ENCODE measurements at regions not wholly inside any gene's neighbourhood (a gene's known extent, or its start where the extent isn't known, plus 50 kb on each side); places are given as distances from the start of the nearest gene placed in this dataset.

DNA sequence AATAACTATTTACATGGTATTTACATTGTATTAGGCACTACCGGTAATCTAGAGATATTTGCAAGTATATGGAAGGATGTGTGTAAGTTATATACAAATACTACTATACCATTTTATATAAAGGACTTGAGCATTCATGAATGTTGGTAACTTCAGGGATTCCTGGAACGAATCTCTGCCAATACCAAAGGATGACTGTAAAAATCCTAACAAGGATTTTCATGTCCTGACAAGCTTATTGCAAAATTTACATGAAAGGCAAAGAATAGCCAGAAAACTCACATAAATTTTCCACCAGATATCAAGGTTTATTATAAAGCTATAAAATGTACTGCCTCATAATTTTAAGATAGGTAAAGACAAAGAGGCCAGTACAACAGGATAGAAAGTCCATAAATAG lies 325.2 kb upstream of the NRIP1 start:
- POLR2A ChIA-PET: no interaction called here
- Histone ChIP-seq H3K36me3 (ENCODE audit: control insufficient read depth in 2 of 2, insufficient read depth in 1 of 2, low read length in 2 of 2) (no peaks in the 10 kb centered on the region), H3K27ac (ENCODE audit: extremely low read depth, low read depth, low read length) (no peak overlapping the region), H3K9me3 (ENCODE audit: control insufficient read depth, insufficient read depth, low read depth, low read length) (no peaks in the 10 kb centered on the region), H3K4me3 (ENCODE audit: low read depth, low read length) (no peak overlapping the region), H3K4me1 (ENCODE audit: control insufficient read depth, insufficient read depth, low read length) (no peaks in the 10 kb centered on the region)
- TF ChIP-seq EGR2 (tag by site-specific recombination; IDR thresholded peaks at IDR 0.05; ENCODE audit: low read depth) (no peak), ZNF302 (tag by site-specific recombination; IDR thresholded peaks at IDR 0.05; ENCODE audit: low read depth) (no peak), ZNF560 (tag by site-specific recombination; IDR thresholded peaks at IDR 0.05; ENCODE audit: borderline replicate concordance) (no peak), KLF8 (tag by site-specific recombination; IDR thresholded peaks at IDR 0.05) (no peak), ZNF366 (tag by site-specific recombination; conservative IDR thresholded peaks at IDR 0.05) (no peak), ZNF670 (tag by site-specific recombination; IDR thresholded peaks at IDR 0.05; ENCODE audit: low read depth) (no peak), ZNF501 (tag by site-specific recombination; IDR thresholded peaks at IDR 0.05) (no peak), MZF1 (tag by site-specific recombination; IDR thresholded peaks at IDR 0.05; ENCODE audit: borderline replicate concordance) (no peak), ZNF426 (tag by site-specific recombination; IDR thresholded peaks at IDR 0.05) (no peak)
- TF ChIP-seq, protein P1, sequence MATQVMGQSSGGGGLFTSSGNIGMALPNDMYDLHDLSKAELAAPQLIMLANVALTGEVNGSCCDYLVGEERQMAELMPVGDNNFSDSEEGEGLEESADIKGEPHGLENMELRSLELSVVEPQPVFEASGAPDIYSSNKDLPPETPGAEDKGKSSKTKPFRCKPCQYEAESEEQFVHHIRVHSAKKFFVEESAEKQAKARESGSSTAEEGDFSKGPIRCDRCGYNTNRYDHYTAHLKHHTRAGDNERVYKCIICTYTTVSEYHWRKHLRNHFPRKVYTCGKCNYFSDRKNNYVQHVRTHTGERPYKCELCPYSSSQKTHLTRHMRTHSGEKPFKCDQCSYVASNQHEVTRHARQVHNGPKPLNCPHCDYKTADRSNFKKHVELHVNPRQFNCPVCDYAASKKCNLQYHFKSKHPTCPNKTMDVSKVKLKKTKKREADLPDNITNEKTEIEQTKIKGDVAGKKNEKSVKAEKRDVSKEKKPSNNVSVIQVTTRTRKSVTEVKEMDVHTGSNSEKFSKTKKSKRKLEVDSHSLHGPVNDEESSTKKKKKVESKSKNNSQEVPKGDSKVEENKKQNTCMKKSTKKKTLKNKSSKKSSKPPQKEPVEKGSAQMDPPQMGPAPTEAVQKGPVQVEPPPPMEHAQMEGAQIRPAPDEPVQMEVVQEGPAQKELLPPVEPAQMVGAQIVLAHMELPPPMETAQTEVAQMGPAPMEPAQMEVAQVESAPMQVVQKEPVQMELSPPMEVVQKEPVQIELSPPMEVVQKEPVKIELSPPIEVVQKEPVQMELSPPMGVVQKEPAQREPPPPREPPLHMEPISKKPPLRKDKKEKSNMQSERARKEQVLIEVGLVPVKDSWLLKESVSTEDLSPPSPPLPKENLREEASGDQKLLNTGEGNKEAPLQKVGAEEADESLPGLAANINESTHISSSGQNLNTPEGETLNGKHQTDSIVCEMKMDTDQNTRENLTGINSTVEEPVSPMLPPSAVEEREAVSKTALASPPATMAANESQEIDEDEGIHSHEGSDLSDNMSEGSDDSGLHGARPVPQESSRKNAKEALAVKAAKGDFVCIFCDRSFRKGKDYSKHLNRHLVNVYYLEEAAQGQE (tag by site-specific recombination; IDR thresholded peaks at IDR 0.05): no peak
- TF ChIP-seq, protein P2, sequence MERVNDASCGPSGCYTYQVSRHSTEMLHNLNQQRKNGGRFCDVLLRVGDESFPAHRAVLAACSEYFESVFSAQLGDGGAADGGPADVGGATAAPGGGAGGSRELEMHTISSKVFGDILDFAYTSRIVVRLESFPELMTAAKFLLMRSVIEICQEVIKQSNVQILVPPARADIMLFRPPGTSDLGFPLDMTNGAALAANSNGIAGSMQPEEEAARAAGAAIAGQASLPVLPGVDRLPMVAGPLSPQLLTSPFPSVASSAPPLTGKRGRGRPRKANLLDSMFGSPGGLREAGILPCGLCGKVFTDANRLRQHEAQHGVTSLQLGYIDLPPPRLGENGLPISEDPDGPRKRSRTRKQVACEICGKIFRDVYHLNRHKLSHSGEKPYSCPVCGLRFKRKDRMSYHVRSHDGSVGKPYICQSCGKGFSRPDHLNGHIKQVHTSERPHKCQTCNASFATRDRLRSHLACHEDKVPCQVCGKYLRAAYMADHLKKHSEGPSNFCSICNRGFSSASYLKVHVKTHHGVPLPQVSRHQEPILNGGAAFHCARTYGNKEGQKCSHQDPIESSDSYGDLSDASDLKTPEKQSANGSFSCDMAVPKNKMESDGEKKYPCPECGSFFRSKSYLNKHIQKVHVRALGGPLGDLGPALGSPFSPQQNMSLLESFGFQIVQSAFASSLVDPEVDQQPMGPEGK (tag by site-specific recombination; IDR thresholded peaks at IDR 0.05): no peak
- TF ChIP-seq, protein P3, sequence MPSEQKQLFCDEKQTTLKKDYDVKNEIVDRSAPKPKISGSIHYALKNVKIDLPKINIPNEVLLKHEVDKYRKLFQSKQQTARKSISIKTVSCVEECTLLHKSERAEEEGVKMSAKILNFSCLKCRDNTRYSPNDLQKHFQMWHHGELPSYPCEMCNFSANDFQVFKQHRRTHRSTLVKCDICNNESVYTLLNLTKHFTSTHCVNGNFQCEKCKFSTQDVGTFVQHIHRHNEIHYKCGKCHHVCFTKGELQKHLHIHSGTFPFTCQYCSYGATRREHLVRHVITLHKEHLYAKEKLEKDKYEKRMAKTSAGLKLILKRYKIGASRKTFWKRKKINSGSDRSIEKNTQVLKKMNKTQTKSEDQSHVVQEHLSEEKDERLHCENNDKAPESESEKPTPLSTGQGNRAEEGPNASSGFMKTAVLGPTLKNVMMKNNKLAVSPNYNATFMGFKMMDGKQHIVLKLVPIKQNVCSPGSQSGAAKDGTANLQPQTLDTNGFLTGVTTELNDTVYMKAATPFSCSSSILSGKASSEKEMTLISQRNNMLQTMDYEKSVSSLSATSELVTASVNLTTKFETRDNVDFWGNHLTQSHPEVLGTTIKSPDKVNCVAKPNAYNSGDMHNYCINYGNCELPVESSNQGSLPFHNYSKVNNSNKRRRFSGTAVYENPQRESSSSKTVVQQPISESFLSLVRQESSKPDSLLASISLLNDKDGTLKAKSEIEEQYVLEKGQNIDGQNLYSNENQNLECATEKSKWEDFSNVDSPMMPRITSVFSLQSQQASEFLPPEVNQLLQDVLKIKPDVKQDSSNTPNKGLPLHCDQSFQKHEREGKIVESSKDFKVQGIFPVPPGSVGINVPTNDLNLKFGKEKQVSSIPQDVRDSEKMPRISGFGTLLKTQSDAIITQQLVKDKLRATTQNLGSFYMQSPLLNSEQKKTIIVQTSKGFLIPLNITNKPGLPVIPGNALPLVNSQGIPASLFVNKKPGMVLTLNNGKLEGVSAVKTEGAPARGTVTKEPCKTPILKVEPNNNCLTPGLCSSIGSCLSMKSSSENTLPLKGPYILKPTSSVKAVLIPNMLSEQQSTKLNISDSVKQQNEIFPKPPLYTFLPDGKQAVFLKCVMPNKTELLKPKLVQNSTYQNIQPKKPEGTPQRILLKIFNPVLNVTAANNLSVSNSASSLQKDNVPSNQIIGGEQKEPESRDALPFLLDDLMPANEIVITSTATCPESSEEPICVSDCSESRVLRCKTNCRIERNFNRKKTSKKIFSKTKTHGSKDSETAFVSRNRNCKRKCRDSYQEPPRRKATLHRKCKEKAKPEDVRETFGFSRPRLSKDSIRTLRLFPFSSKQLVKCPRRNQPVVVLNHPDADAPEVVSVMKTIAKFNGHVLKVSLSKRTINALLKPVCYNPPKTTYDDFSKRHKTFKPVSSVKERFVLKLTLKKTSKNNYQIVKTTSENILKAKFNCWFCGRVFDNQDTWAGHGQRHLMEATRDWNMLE (tag by site-specific recombination; conservative IDR thresholded peaks at IDR 0.05; ENCODE audit: low read depth): no peak
- TF ChIP-seq, protein P4, sequence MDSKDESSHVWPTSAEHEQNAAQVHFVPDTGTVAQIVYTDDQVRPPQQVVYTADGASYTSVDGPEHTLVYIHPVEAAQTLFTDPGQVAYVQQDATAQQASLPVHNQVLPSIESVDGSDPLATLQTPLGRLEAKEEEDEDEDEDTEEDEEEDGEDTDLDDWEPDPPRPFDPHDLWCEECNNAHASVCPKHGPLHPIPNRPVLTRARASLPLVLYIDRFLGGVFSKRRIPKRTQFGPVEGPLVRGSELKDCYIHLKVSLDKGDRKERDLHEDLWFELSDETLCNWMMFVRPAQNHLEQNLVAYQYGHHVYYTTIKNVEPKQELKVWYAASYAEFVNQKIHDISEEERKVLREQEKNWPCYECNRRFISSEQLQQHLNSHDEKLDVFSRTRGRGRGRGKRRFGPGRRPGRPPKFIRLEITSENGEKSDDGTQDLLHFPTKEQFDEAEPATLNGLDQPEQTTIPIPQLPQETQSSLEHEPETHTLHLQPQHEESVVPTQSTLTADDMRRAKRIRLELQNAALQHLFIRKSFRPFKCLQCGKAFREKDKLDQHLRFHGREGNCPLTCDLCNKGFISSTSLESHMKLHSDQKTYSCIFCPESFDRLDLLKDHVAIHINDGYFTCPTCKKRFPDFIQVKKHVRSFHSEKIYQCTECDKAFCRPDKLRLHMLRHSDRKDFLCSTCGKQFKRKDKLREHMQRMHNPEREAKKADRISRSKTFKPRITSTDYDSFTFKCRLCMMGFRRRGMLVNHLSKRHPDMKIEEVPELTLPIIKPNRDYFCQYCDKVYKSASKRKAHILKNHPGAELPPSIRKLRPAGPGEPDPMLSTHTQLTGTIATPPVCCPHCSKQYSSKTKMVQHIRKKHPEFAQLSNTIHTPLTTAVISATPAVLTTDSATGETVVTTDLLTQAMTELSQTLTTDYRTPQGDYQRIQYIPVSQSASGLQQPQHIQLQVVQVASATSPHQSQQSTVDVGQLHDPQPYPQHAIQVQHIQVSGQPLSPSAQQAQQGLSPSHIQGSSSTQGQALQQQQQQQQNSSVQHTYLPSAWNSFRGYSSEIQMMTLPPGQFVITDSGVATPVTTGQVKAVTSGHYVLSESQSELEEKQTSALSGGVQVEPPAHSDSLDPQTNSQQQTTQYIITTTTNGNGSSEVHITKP (tag by site-specific recombination; IDR thresholded peaks at IDR 0.05): no peak
- CTCF ChIA-PET: no interaction called here

Data from HEK293 (cell line).